ENCODE measurements at regions not wholly inside any gene's neighbourhood (a gene's known extent, or its start where the extent isn't known, plus 50 kb on each side); places are given as distances from the start of the nearest gene placed in this dataset.
A peak's percentile ranks its signal among the peaks of the same experiment; 100 is the strongest.

GRCh38 chr4:43379016-43379415 lies 486.5 kb downstream of the GRXCR1 start:
- Histone ChIP-seq H4K20me1 (ENCODE audit: low read depth, low read length) (no peaks in the 10 kb centered on the region), H3K4me2 (ENCODE audit: low read depth, low read length, poor library complexity, severe bottlenecking) (no peak overlapping the region), H3K36me3 (ENCODE audit: low read length) (no peaks in the 10 kb centered on the region), H3K4me3 (ENCODE audit: insufficient read depth, low read length, poor library complexity, severe bottlenecking) (no peak overlapping the region), H3K9me2 (replicated peaks; ENCODE audit: insufficient read depth, low read length) (no peaks in the 10 kb centered on the region), H2AFZ (ENCODE audit: low read depth, low read length, severe bottlenecking) (no peak overlapping the region), H3K9ac (ENCODE audit: low read length) (no peak overlapping the region), H3F3A (ENCODE audit: insufficient read depth) (no peaks in the 10 kb centered on the region), H3K27ac (ENCODE audit: low read depth, low read length) (no peak overlapping the region), H3K27me3 (ENCODE audit: low read length) (no peaks in the 10 kb centered on the region), H3K79me2 (ENCODE audit: insufficient read depth, low read length) (no peaks in the 10 kb centered on the region), H3K9me3 (ENCODE audit: insufficient read depth, low read length) (no peaks in the 10 kb centered on the region)
- TF ChIP-seq, protein P1, sequence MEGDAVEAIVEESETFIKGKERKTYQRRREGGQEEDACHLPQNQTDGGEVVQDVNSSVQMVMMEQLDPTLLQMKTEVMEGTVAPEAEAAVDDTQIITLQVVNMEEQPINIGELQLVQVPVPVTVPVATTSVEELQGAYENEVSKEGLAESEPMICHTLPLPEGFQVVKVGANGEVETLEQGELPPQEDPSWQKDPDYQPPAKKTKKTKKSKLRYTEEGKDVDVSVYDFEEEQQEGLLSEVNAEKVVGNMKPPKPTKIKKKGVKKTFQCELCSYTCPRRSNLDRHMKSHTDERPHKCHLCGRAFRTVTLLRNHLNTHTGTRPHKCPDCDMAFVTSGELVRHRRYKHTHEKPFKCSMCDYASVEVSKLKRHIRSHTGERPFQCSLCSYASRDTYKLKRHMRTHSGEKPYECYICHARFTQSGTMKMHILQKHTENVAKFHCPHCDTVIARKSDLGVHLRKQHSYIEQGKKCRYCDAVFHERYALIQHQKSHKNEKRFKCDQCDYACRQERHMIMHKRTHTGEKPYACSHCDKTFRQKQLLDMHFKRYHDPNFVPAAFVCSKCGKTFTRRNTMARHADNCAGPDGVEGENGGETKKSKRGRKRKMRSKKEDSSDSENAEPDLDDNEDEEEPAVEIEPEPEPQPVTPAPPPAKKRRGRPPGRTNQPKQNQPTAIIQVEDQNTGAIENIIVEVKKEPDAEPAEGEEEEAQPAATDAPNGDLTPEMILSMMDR (IDR thresholded peaks at IDR 0.05; ENCODE audit: insufficient read depth, low read length, poor library complexity, severe bottlenecking): no peak
- no peak for TF ChIP-seq EZH2phosphoT487 (conservative IDR thresholded peaks at IDR 0.05; ENCODE audit: low read length)

DNA sequence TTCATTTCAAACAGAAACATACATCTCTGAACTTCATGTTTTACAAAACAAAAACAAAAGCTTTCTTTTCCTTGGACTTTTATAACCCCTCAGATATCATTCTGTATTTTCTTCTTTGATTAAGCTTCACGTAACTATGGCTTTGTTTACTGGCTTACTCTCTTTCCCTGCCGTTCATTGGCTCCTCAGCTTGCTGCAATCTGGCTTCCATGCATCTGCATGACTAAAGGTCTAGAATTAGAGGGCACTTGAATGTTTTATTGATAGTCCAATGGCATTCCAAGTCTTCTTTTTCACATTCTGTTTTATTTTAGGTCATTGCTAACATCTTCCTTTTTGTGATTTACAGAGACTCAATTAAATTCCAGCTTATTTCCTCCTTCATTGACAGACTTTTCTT lies 487.6 kb downstream of the GRXCR1 start:
- no peak for TF ChIP-seq EZH2phosphoT487 (conservative IDR thresholded peaks at IDR 0.05; ENCODE audit: low read length)
- TF ChIP-seq, protein P1 (IDR thresholded peaks at IDR 0.05; ENCODE audit: insufficient read depth, low read length, poor library complexity, severe bottlenecking): no peak
- no peak overlapping the region for H2AFZ ChIP-seq (ENCODE audit: low read depth, low read length, severe bottlenecking)

DNA sequence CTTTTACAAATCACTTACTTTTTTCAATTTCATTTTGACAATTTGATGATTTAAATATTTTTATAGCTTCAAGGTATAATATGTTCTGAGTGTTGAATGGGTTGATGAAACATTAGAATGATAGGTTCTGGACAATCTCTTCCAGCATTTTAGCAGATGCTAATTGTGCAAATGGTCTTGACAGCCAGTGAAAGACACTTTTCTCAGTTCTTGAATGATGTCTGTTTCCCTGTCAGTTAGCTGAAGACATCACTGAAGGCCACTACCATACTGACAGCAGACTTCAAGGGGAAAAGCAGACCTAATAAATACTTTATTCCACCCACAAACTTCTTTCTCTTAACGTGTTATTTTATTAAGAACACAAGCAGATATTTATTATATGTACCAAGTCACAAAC lies 498.6 kb downstream of the GRXCR1 start:
- no peaks in the 10 kb centered on the region for H3K9me3 ChIP-seq (ENCODE audit: insufficient read depth, low read length)
- no peak overlapping the region for H3K9ac ChIP-seq (ENCODE audit: low read length)
- no peaks in the 10 kb centered on the region for H3K9me2 ChIP-seq (replicated peaks; ENCODE audit: insufficient read depth, low read length)
- H3K4me3 ChIP-seq (ENCODE audit: insufficient read depth, low read length, poor library complexity, severe bottlenecking): no peak overlapping the region
- no peak overlapping the region for H3K27ac ChIP-seq (ENCODE audit: low read depth, low read length)
- no peaks in the 10 kb centered on the region for H3K79me2 ChIP-seq (ENCODE audit: insufficient read depth, low read length)
- H4K20me1 ChIP-seq (ENCODE audit: low read depth, low read length): no peaks in the 10 kb centered on the region
- H3K4me2 ChIP-seq (ENCODE audit: low read depth, low read length, poor library complexity, severe bottlenecking): peak overlapping the region; percentile 14
- H2AFZ ChIP-seq (ENCODE audit: low read depth, low read length, severe bottlenecking): no peak overlapping the region
- no peak for TF ChIP-seq EZH2phosphoT487 (conservative IDR thresholded peaks at IDR 0.05; ENCODE audit: low read length)
- TF ChIP-seq, protein P1 (IDR thresholded peaks at IDR 0.05; ENCODE audit: insufficient read depth, low read length, poor library complexity, severe bottlenecking): no peak
- H3F3A ChIP-seq (ENCODE audit: insufficient read depth): no peaks in the 10 kb centered on the region
- H3K36me3 ChIP-seq (ENCODE audit: low read length): no peaks in the 10 kb centered on the region
- H3K27me3 ChIP-seq (ENCODE audit: low read length): no peaks in the 10 kb centered on the region

More for the DNA sequence above, 487.6 kb downstream of the GRXCR1 start:
- no peaks in the 10 kb centered on the region for H3K79me2 ChIP-seq (ENCODE audit: insufficient read depth, low read length)
- no peak overlapping the region for H3K4me3 ChIP-seq (ENCODE audit: insufficient read depth, low read length, poor library complexity, severe bottlenecking)
- no peak overlapping the region for H3K4me2 ChIP-seq (ENCODE audit: low read depth, low read length, poor library complexity, severe bottlenecking)
- H3K27me3 ChIP-seq (ENCODE audit: low read length): no peaks in the 10 kb centered on the region
- no peaks in the 10 kb centered on the region for H3F3A ChIP-seq (ENCODE audit: insufficient read depth)
- H3K27ac ChIP-seq (ENCODE audit: low read depth, low read length): no peak overlapping the region
- no peaks in the 10 kb centered on the region for H3K9me2 ChIP-seq (replicated peaks; ENCODE audit: insufficient read depth, low read length)
- H3K9ac ChIP-seq (ENCODE audit: low read length): no peak overlapping the region
- H3K9me3 ChIP-seq (ENCODE audit: insufficient read depth, low read length): no peaks in the 10 kb centered on the region
- H3K36me3 ChIP-seq (ENCODE audit: low read length): no peaks in the 10 kb centered on the region
- no peaks in the 10 kb centered on the region for H4K20me1 ChIP-seq (ENCODE audit: low read depth, low read length)

All from SU-DHL-6 (cell line).